GM18519 (cell line): ENCODE measurements at regions not wholly inside any gene's neighbourhood (a gene's known extent, or its start where the extent isn't known, plus 50 kb on each side); places are given as distances from the start of the nearest gene placed in this dataset.

ENCODE experiments used
- ATAC-seq: cut with Tn5 transposase; IDR thresholded peaks from one replicate; pipeline ENCODE4 v1.9.1; 2021; ENCODE audit warnings: mild to moderate bottlenecking, moderate library complexity; ENCODE audit not compliant: unreplicated experiment, low FRiP score

- no peak for ATAC-seq
These were observed 434.4 kb upstream of the PDE3A start for GRCh38 chr12:19933924-19934323.

GRCh38 chr12:19937161-19937560 lies 431.2 kb upstream of the PDE3A start:
- no peak for ATAC-seq

GRCh38 chr12:19938031-19938430 lies 430.3 kb upstream of the PDE3A start:
- no peak for ATAC-seq

GRCh38 chr12:19938491-19938890 lies 429.8 kb upstream of the PDE3A start:
- no peak for ATAC-seq

- ATAC-seq = no peak
These were observed 428.1 kb upstream of the PDE3A start for GRCh38 chr12:19940267-19940666.

GRCh38 chr12:19941096-19941495 lies 427.2 kb upstream of the PDE3A start:
- ATAC-seq = no peak

- no peak for ATAC-seq
These were observed 422.5 kb upstream of the PDE3A start for GRCh38 chr12:19945559-19946435.

- ATAC-seq = no peak
These were observed 421.8 kb upstream of the PDE3A start for GRCh38 chr12:19946550-19946949.

GRCh38 chr12:19947344-19947743 lies 421.0 kb upstream of the PDE3A start:
- no peak for ATAC-seq

GRCh38 chr12:19951664-19952063 lies 416.7 kb upstream of the PDE3A start:
- ATAC-seq = no peak

GRCh38 chr12:19953734-19954133 lies 414.6 kb upstream of the PDE3A start:
- no peak for ATAC-seq

GRCh38 chr12:19954163-19954562 lies 414.2 kb upstream of the PDE3A start:
- no peak for ATAC-seq

- no peak for ATAC-seq
These were observed 410.8 kb upstream of the PDE3A start for GRCh38 chr12:19957308-19958125.

GRCh38 chr12:19958389-19958788 lies 409.9 kb upstream of the PDE3A start:
- ATAC-seq = no peak

GRCh38 chr12:19959353-19959752 lies 409.0 kb upstream of the PDE3A start:
- no peak for ATAC-seq

- ATAC-seq = no peak
These were observed 407.8 kb upstream of the PDE3A start for GRCh38 chr12:19960527-19960926.

- ATAC-seq = no peak
These were observed 406.1 kb upstream of the PDE3A start for GRCh38 chr12:19962192-19962591.

GRCh38 chr12:19963972-19964371 lies 404.4 kb upstream of the PDE3A start:
- ATAC-seq = no peak

- no peak for ATAC-seq
These were observed 403.8 kb upstream of the PDE3A start for GRCh38 chr12:19964549-19964948.

GRCh38 chr12:19965196-19966038 lies 402.9 kb upstream of the PDE3A start:
- no peak for ATAC-seq

- ATAC-seq = no peak
These were observed 401.3 kb upstream of the PDE3A start for GRCh38 chr12:19967001-19967400.
